Mucosa of rectum (tissue), 2 donors: ENCODE measurements at regions not wholly inside any gene's neighbourhood (a gene's known extent, or its start where the extent isn't known, plus 50 kb on each side); places are given as distances from the start of the nearest gene placed in this dataset.
"Not testable (repeated sequence)": the region's sequence is repeated elsewhere in the genome, so short reads cannot be mapped to it uniquely, and the experiment has no call there.

Experiments used
- H3K27ac ChIP-seq, 2 donors: one replicate each; pipeline ENCODE4 v1.7.0; 2013; ENCODE audit warnings: inconsistent platforms in 2 of 2, low read depth in 2 of 2, low read length in 2 of 2
- H3K27me3 ChIP-seq, 2 donors: one replicate each; pipeline ENCODE4 v1.7.0; 2013; ENCODE audit warnings: low read length in 2 of 2; ENCODE audit not compliant: control insufficient read depth in 2 of 2, insufficient read depth in 2 of 2
- H3K36me3 ChIP-seq, 2 donors: one replicate each; pipeline ENCODE4 v1.7.0; 2013; ENCODE audit warnings: low read length in 2 of 2; ENCODE audit not compliant: control insufficient read depth in 2 of 2, insufficient read depth in 2 of 2
- H3K4me1 ChIP-seq, 2 donors: one replicate each; pipeline ENCODE4 v1.7.0; 2013; ENCODE audit warnings: low read length in 2 of 2, mild to moderate bottlenecking in 1 of 2; ENCODE audit not compliant: control insufficient read depth in 2 of 2, insufficient read depth in 2 of 2
- H3K4me3 ChIP-seq, 2 donors: one replicate each; pipeline ENCODE4 v1.7.0; 2013; ENCODE audit warnings: low read length in 2 of 2
- H3K9ac ChIP-seq, 2 donors: one replicate each; pipeline ENCODE4 v1.7.0; 2013; ENCODE audit warnings: low read length in 2 of 2, low read depth in 1 of 2, mild to moderate bottlenecking in 1 of 2
- H3K9me3 ChIP-seq, 2 donors: one replicate each; pipeline ENCODE4 v1.7.0; 2013; ENCODE audit warnings: low read length in 2 of 2; ENCODE audit not compliant: control insufficient read depth in 2 of 2
- donor health status: healthy.
- donor health status: Normal muscosa, but diverticular disease.

- Histone ChIP-seq H3K9me3 (no peaks in the 10 kb centered on the region), H3K36me3 (no peaks in the 10 kb centered on the region), H3K4me3 (no peak overlapping the region), H3K27me3 (no peaks in the 10 kb centered on the region), H3K27ac (no peak overlapping the region), H3K4me1 (no peaks in the 10 kb centered on the region), H3K9ac (no peak overlapping the region)
Measured at GRCh38 chr5:173392172-173392571, 64.0 kb upstream of the STC2 start.

- Histone ChIP-seq H3K27ac (no peak overlapping the region), H3K9me3 (no peaks in the 10 kb centered on the region), H3K4me3 (no peak overlapping the region), H3K9ac (no peak overlapping the region), H3K27me3 (no peaks in the 10 kb centered on the region), H3K4me1 (no peaks in the 10 kb centered on the region), H3K36me3 (no peaks in the 10 kb centered on the region)
Measured at GRCh38 chr5:173391031-173391430, 62.8 kb upstream of the STC2 start.

- H3K4me3 ChIP-seq, H3K9me3 ChIP-seq, H3K27ac ChIP-seq, H3K9ac ChIP-seq, H3K27me3 ChIP-seq, H3K36me3 ChIP-seq, H3K4me1 ChIP-seq: not testable (repeated sequence)
Measured at GRCh38 chr5:173387293-173387692, 59.1 kb upstream of the STC2 start.

GRCh38 chr5:173385832-173386360, 57.7 kb upstream of the STC2 start:
- Histone ChIP-seq H3K4me1 (no peaks in the 10 kb centered on the region), H3K27me3 (no peaks in the 10 kb centered on the region), H3K27ac (no peak overlapping the region), H3K36me3 (no peaks in the 10 kb centered on the region), H3K4me3 (no peak overlapping the region), H3K9ac (no peak overlapping the region), H3K9me3 (no peaks in the 10 kb centered on the region)

- Histone ChIP-seq H3K9me3 (no peaks in the 10 kb centered on the region), H3K27me3 (no peaks in the 10 kb centered on the region), H3K27ac (no peak overlapping the region), H3K36me3 (no peaks in the 10 kb centered on the region), H3K4me1 (no peaks in the 10 kb centered on the region), H3K4me3 (no peak overlapping the region), H3K9ac (no peak overlapping the region)
Measured at GRCh38 chr5:173383711-173384110, 55.5 kb upstream of the STC2 start.

- Histone ChIP-seq H3K4me1 (no peaks in the 10 kb centered on the region), H3K9me3 (no peaks in the 10 kb centered on the region), H3K4me3 (no peak overlapping the region), H3K36me3 (no peaks in the 10 kb centered on the region), H3K9ac (no peak overlapping the region), H3K27me3 (no peaks in the 10 kb centered on the region), H3K27ac (no peak overlapping the region)
Measured at GRCh38 chr5:173378727-173379126, 50.5 kb upstream of the STC2 start.
